ENCODE measurements at regions not wholly inside any gene's neighbourhood (a gene's known extent, or its start where the extent isn't known, plus 50 kb on each side); places are given as distances from the start of the nearest gene placed in this dataset.

GRCh38 chr11:69220561-69221051 lies 64.9 kb downstream of the SMIM38 start:
- TF ChIP-seq CTCF (IDR thresholded peaks at IDR 0.05) (no peak), POLR2A (IDR thresholded peaks at IDR 0.05) (no peak)

All from thyroid gland (tissue), 4 donors.